Breast epithelium (tissue), 3 donors: ENCODE measurements at regions not wholly inside any gene's neighbourhood (a gene's known extent, or its start where the extent isn't known, plus 50 kb on each side); places are given as distances from the start of the nearest gene placed in this dataset.

Experiments used
- CTCF ChIP-seq, 3 donors: fragments of 450-650 bp; IDR thresholded peaks; one replicate each; pipeline ENCODE4 v1.5.1; 2016 to 2017; ENCODE audit warnings: antibody characterized with exemption in 3 of 3, mild to moderate bottlenecking in 3 of 3, moderate library complexity in 3 of 3
- POLR2AphosphoS5 ChIP-seq, 3 donors: sonication (generic); formaldehyde crosslinking; IDR thresholded peaks; one replicate each; pipeline ENCODE4 v1.6.1; 2017; ENCODE audit warnings: antibody characterized with exemption in 3 of 3

GRCh38 chr7:132004529-132004928, 448.1 kb upstream of the PODXL start:
- TF ChIP-seq POLR2AphosphoS5 (IDR thresholded peaks at IDR 0.05): no peak
- peak in 1 of 3 donors; percentile 24 for TF ChIP-seq CTCF (IDR thresholded peaks at IDR 0.05)
